OCI-LY1 (cell line): ENCODE measurements at regions not wholly inside any gene's neighbourhood (a gene's known extent, or its start where the extent isn't known, plus 50 kb on each side); places are given as distances from the start of the nearest gene placed in this dataset.

ENCODE experiments used
- H2AFZ ChIP-seq: fragments of 200-600 bp; sonication (generic), shearing (Covaris generic); 2 replicates; pipeline ENCODE4 v1.6.0; 2014; ENCODE audit warnings: antibody characterized with exemption, mild to moderate bottlenecking, low read length
- H3F3A ChIP-seq: fragments of 200-600 bp; sonication (generic), shearing (Covaris generic); 2 replicates; pipeline ENCODE4 v1.6.0; 2014; ENCODE audit warnings: mild to moderate bottlenecking, antibody characterized with exemption, low read length, moderate library complexity; ENCODE audit not compliant: insufficient read depth
- H3K27ac ChIP-seq: fragments of 200-600 bp; sonication (generic); 2 replicates; pipeline ENCODE4 v1.5.1; 2014; ENCODE audit warnings: low read length, mixed run types, mild to moderate bottlenecking, low read depth; ENCODE audit not compliant: poor library complexity, severe bottlenecking
- H3K27me3 ChIP-seq: fragments of 200-600 bp; sonication (generic); 2 replicates; pipeline ENCODE4 v1.6.0; 2014; ENCODE audit warnings: antibody characterized with exemption, mild to moderate bottlenecking, low read length, moderate library complexity; ENCODE audit not compliant: insufficient read depth
- H3K36me3 ChIP-seq: fragments of 200-600 bp; sonication (generic); 2 replicates; pipeline ENCODE4 v1.6.1; 2014; ENCODE audit warnings: mild to moderate bottlenecking, antibody characterized with exemption, low read length, moderate library complexity, mixed read lengths; ENCODE audit not compliant: insufficient read depth
- H3K4me1 ChIP-seq: fragments of 200-600 bp; sonication (generic); 2 replicates; pipeline ENCODE4 v1.5.1; 2014; ENCODE audit warnings: mild to moderate bottlenecking, low read length, moderate library complexity; ENCODE audit not compliant: insufficient read depth, severe bottlenecking
- H3K4me2 ChIP-seq: fragments of 200-600 bp; sonication (generic), shearing (Covaris generic); 2 replicates; pipeline ENCODE4 v1.6.1; 2014; ENCODE audit warnings: low read length
- H3K4me3 ChIP-seq: fragments of 200-600 bp; sonication (generic); 2 replicates; pipeline ENCODE4 v1.5.1; 2014; ENCODE audit warnings: low read length, low read depth, mild to moderate bottlenecking, mixed read lengths; ENCODE audit not compliant: poor library complexity, severe bottlenecking
- H3K79me2 ChIP-seq: fragments of 200-600 bp; shearing (Covaris generic); 2 replicates; pipeline ENCODE4 v1.6.1; 2016; ENCODE audit warnings: mixed run types, low read length, mixed read lengths; ENCODE audit not compliant: insufficient read depth
- H3K9ac ChIP-seq: fragments of 200-600 bp; sonication (generic), shearing (Covaris generic); 2 replicates; pipeline ENCODE4 v1.6.1; 2014; ENCODE audit warnings: mild to moderate bottlenecking, low read length, mixed read lengths
- H3K9me2 ChIP-seq: fragments of 200-600 bp; sonication (generic), shearing (Covaris generic); 2 replicates; pipeline ENCODE4 v1.6.1; 2014; ENCODE audit warnings: low read depth, mild to moderate bottlenecking, low read length, mixed read lengths
- H3K9me3 ChIP-seq: fragments of 200-600 bp; shearing (Covaris generic); 2 replicates; pipeline ENCODE4 v1.6.1; 2014; ENCODE audit warnings: low read length, mixed read lengths
- H4K20me1 ChIP-seq: fragments of 200-600 bp; sonication (generic), shearing (Covaris generic); 2 replicates; pipeline ENCODE4 v1.6.0; 2016; ENCODE audit warnings: mild to moderate bottlenecking, low read length; ENCODE audit not compliant: insufficient read depth
- EZH2 ChIP-seq: fragments of 200-600 bp; sonication (generic), shearing (Covaris generic); IDR thresholded peaks from 2 replicates; pipeline ENCODE4 v1.8.0; 2017; ENCODE audit warnings: borderline replicate concordance, mixed run types, mild to moderate bottlenecking, antibody characterized with exemption, low read length, moderate library complexity, mixed read lengths
- TF ChIP-seq, protein P1 (sequence below): fragments of 200-600 bp; sonication (generic), shearing (Covaris generic); IDR thresholded peaks from 2 replicates; pipeline ENCODE4 v1.5.1; 2017; ENCODE audit warnings: mild to moderate bottlenecking, antibody characterized with exemption, low read length, moderate library complexity, mixed read lengths

DNA sequence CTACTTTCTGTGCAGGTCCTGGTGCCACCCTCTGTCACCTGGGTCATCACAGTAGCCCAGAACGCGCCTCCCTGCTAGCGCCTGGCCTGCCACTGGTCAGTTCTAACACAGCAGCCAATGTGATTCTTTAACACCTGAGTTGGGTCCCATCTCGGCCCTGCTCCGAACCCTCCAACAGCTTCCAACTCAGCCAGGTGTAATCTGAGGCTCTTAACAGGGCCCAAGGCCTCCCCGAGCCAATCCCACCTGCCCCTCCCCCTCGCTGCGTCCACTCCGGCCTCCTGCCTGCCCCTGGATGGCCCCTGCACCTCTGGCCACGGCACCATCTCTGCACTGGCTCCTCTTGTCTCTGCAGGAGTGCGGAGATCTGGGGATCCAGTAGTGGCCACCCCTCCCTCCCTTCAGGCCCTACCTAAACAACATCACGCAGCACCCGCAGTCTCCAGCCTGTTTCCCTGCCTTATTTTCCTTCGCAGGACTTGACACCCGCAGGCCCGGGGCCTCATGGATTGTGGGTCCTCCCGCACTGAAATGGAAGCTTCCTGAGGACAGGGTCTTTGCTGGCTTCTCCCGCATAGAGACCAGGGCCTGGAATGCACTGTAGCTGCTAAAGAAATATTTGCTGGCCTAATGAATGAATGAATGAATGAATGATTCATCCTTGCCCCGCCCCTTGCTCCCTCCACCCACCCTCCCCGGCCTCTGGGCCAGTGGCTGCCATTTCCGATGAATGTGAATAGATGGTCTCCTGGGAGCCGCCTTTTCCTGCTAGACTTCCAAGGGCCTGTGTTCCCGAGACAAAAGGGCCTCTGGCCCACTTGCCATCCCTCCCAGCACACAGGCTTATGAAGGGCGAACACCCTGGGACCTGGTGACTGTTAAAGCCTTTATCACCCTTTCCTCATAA is 174.8 kb upstream of the FOXF1 start:
- H3K27me3 ChIP-seq, result no peaks in the 10 kb centered on the region
- TF ChIP-seq, protein P1, sequence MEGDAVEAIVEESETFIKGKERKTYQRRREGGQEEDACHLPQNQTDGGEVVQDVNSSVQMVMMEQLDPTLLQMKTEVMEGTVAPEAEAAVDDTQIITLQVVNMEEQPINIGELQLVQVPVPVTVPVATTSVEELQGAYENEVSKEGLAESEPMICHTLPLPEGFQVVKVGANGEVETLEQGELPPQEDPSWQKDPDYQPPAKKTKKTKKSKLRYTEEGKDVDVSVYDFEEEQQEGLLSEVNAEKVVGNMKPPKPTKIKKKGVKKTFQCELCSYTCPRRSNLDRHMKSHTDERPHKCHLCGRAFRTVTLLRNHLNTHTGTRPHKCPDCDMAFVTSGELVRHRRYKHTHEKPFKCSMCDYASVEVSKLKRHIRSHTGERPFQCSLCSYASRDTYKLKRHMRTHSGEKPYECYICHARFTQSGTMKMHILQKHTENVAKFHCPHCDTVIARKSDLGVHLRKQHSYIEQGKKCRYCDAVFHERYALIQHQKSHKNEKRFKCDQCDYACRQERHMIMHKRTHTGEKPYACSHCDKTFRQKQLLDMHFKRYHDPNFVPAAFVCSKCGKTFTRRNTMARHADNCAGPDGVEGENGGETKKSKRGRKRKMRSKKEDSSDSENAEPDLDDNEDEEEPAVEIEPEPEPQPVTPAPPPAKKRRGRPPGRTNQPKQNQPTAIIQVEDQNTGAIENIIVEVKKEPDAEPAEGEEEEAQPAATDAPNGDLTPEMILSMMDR, result no peak
- TF ChIP-seq EZH2, result no peak

DNA sequence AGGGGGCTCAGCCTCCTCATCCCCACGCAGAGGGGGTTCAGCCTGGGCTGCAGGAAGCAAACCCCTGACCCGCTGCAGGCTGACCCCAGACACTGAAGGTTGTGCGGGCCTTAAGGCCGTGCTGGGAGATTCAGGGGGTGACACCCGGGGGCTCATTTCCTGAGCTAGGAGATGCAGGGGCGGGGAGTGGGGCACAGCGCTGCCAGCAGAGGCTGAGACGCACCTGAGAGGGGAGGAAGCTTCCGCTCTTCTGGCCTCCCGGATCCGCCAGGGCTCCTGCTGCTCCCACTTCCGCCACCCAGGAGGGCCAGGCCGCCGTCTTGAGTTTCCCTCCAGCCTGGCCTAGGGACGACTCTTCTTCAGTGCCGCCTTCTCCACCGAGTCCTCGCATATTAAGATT is 173.2 kb upstream of the FOXF1 start:
- no peak overlapping the region for H3K4me3 ChIP-seq
- H3K27me3 ChIP-seq, result no peaks in the 10 kb centered on the region
- no peaks in the 10 kb centered on the region for H3K36me3 ChIP-seq
- H3K9me3 ChIP-seq, result no peaks in the 10 kb centered on the region
- H3K4me2 ChIP-seq, result no peak overlapping the region
- H2AFZ ChIP-seq, result no peak overlapping the region
- no peaks in the 10 kb centered on the region for H3K4me1 ChIP-seq
- no peaks in the 10 kb centered on the region for H3K9me2 ChIP-seq
- H3F3A ChIP-seq, result no peaks in the 10 kb centered on the region
- H3K9ac ChIP-seq, result no peak overlapping the region
- H3K79me2 ChIP-seq, result no peaks in the 10 kb centered on the region
- H3K27ac ChIP-seq, result no peak overlapping the region
- no peaks in the 10 kb centered on the region for H4K20me1 ChIP-seq
- no peak for TF ChIP-seq EZH2
- TF ChIP-seq, protein P1, result no peak

More for the DNA sequence above, 174.8 kb upstream of the FOXF1 start:
- Histone ChIP-seq H3F3A (no peaks in the 10 kb centered on the region), H4K20me1 (no peaks in the 10 kb centered on the region), H3K9me2 (no peaks in the 10 kb centered on the region), H3K36me3 (no peaks in the 10 kb centered on the region), H3K4me1 (no peaks in the 10 kb centered on the region), H3K4me2 (no peak overlapping the region), H3K9me3 (no peaks in the 10 kb centered on the region), H3K9ac (no peak overlapping the region), H2AFZ (no peak overlapping the region), H3K27ac (no peak overlapping the region), H3K79me2 (no peaks in the 10 kb centered on the region), H3K4me3 (no peak overlapping the region)

DNA sequence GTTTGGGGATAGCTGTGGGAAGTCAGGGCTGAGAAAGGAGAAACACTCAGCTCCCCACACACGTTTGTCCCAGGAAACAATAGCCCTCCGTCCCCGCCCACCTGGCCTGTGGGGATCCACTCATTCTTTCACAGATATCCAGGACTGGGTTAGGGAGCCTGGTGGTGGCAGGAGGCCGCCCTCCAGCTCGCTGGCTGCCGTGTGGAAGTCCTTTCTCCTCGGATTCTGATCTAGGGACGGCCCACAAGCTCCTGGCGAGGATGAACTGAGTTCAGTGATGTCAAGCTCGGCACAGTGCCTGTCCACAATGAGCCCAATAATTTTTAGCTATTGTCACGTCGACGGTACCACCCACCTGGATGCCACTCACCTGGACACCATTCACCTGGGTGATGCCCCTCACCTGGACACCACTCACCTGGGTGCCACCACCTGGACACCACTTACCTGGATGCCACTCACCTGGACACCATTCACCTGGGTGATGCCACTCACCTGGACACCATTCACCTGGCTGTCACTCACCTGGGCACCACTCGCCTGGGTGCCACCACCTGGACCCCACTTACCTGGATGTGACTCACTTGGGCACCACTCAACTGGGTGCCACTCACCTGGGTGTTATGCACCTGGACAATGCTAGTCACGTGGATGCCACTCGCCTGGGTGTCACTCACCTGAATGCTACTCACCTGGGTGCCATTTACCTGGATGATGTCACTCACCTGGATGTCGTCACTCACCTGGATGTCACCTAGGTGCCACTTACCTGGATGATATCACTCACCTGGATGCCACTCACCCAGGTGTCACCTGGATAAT is 172.5 kb upstream of the FOXF1 start:
- Histone ChIP-seq H4K20me1 (no peaks in the 10 kb centered on the region), H3K27me3 (no peaks in the 10 kb centered on the region), H2AFZ (no peak overlapping the region), H3K9ac (no peak overlapping the region), H3F3A (no peaks in the 10 kb centered on the region), H3K9me2 (no peaks in the 10 kb centered on the region), H3K4me1 (no peaks in the 10 kb centered on the region), H3K27ac (no peak overlapping the region), H3K36me3 (no peaks in the 10 kb centered on the region), H3K4me2 (no peak overlapping the region), H3K79me2 (no peaks in the 10 kb centered on the region), H3K4me3 (no peak overlapping the region), H3K9me3 (no peaks in the 10 kb centered on the region)
- no peak for TF ChIP-seq EZH2
- TF ChIP-seq, protein P1, result no peak
